HepG2 (cell line): ENCODE measurements at regions not wholly inside any gene's neighbourhood (a gene's known extent, or its start where the extent isn't known, plus 50 kb on each side); places are given as distances from the start of the nearest gene placed in this dataset.

ENCODE experiments used
- CAMTA2 ChIP-seq: sonication (generic); formaldehyde crosslinking; IDR thresholded peaks from 2 replicates; pipeline ENCODE4 v1.4.0; 2020; ENCODE audit warnings: mild to moderate bottlenecking, missing genetic modification reagents, borderline replicate concordance
- EP300 ChIP-seq, 3 experiments: sonication (generic) in 1 of 3; formaldehyde crosslinking in 1 of 3; IDR thresholded peaks; 2 replicates each; pipeline versions ENCODE4 v1.5.1 to v1.6.1; 2011 to 2020; ENCODE audit warnings: low read depth in 2 of 3, low read length in 2 of 3, borderline replicate concordance in 1 of 3, improper control_type of control experiment in 1 of 3, mild to moderate bottlenecking in 1 of 3, missing genetic modification reagents in 1 of 3, moderate library complexity in 1 of 3
- HDAC1 ChIP-seq: sonication (generic); formaldehyde crosslinking; IDR thresholded peaks from 2 replicates; pipeline ENCODE4 v1.5.1; 2020; ENCODE audit warnings: mild to moderate bottlenecking, missing genetic modification reagents
- HINFP ChIP-seq: sonication (generic); formaldehyde crosslinking; IDR thresholded peaks from 2 replicates; pipeline ENCODE4 v1.4.0; 2020; ENCODE audit warnings: low read depth, mild to moderate bottlenecking, missing genetic modification reagents
- HMG20A ChIP-seq: IDR thresholded peaks from 2 replicates; pipeline ENCODE4 v1.6.1; 2016; ENCODE audit warnings: borderline replicate concordance
- NFE2L1 ChIP-seq: sonication (generic); formaldehyde crosslinking; IDR thresholded peaks from 2 replicates; pipeline ENCODE4 v1.4.0; 2020; ENCODE audit warnings: missing genetic modification reagents, mild to moderate bottlenecking, borderline replicate concordance
- POLR2AphosphoS5 ChIP-seq: IDR thresholded peaks from 2 replicates; pipeline ENCODE4 v1.6.1; 2012; ENCODE audit warnings: low read depth, low read length
- SIN3B ChIP-seq: fragments of 150-350 bp; IDR thresholded peaks from 2 replicates; pipeline ENCODE4 v1.6.1; 2014; ENCODE audit warnings: low read length
- SMAD9 ChIP-seq: sonication (generic); formaldehyde crosslinking; IDR thresholded peaks from 2 replicates; pipeline ENCODE4 v1.5.1; 2020; ENCODE audit warnings: mild to moderate bottlenecking, missing genetic modification reagents
- SMC3 ChIP-seq: IDR thresholded peaks from 2 replicates; pipeline ENCODE4 v1.6.1; 2011; ENCODE audit warnings: low read length, improper control_type of control experiment
- ZNF558 ChIP-seq: sonication (generic); formaldehyde crosslinking; IDR thresholded peaks from 2 replicates; pipeline ENCODE4 v1.9.0; 2022; ENCODE audit warnings: mild to moderate bottlenecking, missing genetic modification reagents, borderline replicate concordance
- ZNF687 ChIP-seq: sonication (generic); formaldehyde crosslinking; IDR thresholded peaks from 2 replicates; pipeline ENCODE4 v1.5.1; 2020; ENCODE audit warnings: mild to moderate bottlenecking, missing genetic modification reagents, moderate library complexity

GRCh38 chr15:70238917-70239316 is 141.2 kb upstream of the TLE3 start:
- no peak for TF ChIP-seq HDAC1 (CRISPR knock-in tag)
- no peak for TF ChIP-seq SMAD9 (CRISPR knock-in tag)
- TF ChIP-seq ZNF687 (CRISPR knock-in tag), result no peak
- TF ChIP-seq EP300 (IDR thresholded peaks at IDR 0.05; ENCODE audit: low read depth in 2 of 2, low read length in 2 of 2), result no peak
- no peak for TF ChIP-seq EP300 (CRISPR knock-in tag; IDR thresholded peaks at IDR 0.05; ENCODE audit: borderline replicate concordance)
- TF ChIP-seq SIN3B, result no peak
- no peak for TF ChIP-seq POLR2AphosphoS5
- no peak for TF ChIP-seq ZNF558
- no peak for TF ChIP-seq CAMTA2 (CRISPR knock-in tag)
- no peak for TF ChIP-seq SMC3
- no peak for TF ChIP-seq NFE2L1
- no peak for TF ChIP-seq HMG20A (CRISPR knock-in tag)
- no peak for TF ChIP-seq HINFP (CRISPR knock-in tag)
